ENCODE measurements at regions not wholly inside any gene's neighbourhood (a gene's known extent, or its start where the extent isn't known, plus 50 kb on each side); places are given as distances from the start of the nearest gene placed in this dataset.
A peak's percentile ranks its signal among the peaks of the same experiment; 100 is the strongest.

- Histone ChIP-seq H3K4me3 (ENCODE audit: low read length in 2 of 2) (no peak overlapping the region), H3K9ac (ENCODE audit: low read depth in 1 of 2, low read length in 2 of 2) (no peak overlapping the region), H3K27me3 (ENCODE audit: control insufficient read depth in 2 of 2, insufficient read depth in 2 of 2, low read length in 2 of 2) (no peaks in the 10 kb centered on the region), H3K27ac (ENCODE audit: low read depth in 2 of 2, low read length in 2 of 2) (no peak overlapping the region), H3K9me3 (ENCODE audit: control insufficient read depth in 2 of 2, low read length in 2 of 2) (no peaks in the 10 kb centered on the region), H3K4me1 (ENCODE audit: control insufficient read depth in 2 of 2, insufficient read depth in 2 of 2, low read length in 2 of 2) (no peaks in the 10 kb centered on the region), H3K36me3 (ENCODE audit: control insufficient read depth in 2 of 2, insufficient read depth in 2 of 2, low read length in 2 of 2) (no peaks in the 10 kb centered on the region)
Observed at GRCh38 chr1:101522486-101522885, 285.7 kb downstream of the S1PR1 start.

GRCh38 chr1:101526813-101527212 lies 290.0 kb downstream of the S1PR1 start:
- no peak overlapping the region for H3K9ac ChIP-seq (ENCODE audit: low read depth in 1 of 2, low read length in 2 of 2)
- no peaks in the 10 kb centered on the region for H3K27me3 ChIP-seq (ENCODE audit: control insufficient read depth in 2 of 2, insufficient read depth in 2 of 2, low read length in 2 of 2)
- no peak overlapping the region for H3K4me3 ChIP-seq (ENCODE audit: low read length in 2 of 2)
- H3K27ac ChIP-seq (ENCODE audit: low read depth in 2 of 2, low read length in 2 of 2): no peak overlapping the region
- H3K4me1 ChIP-seq (ENCODE audit: control insufficient read depth in 2 of 2, insufficient read depth in 2 of 2, low read length in 2 of 2): no peaks in the 10 kb centered on the region
- no peaks in the 10 kb centered on the region for H3K36me3 ChIP-seq (ENCODE audit: control insufficient read depth in 2 of 2, insufficient read depth in 2 of 2, low read length in 2 of 2)
- H3K9me3 ChIP-seq (ENCODE audit: control insufficient read depth in 2 of 2, low read length in 2 of 2): no peaks in the 10 kb centered on the region

- no peaks in the 10 kb centered on the region for H3K9me3 ChIP-seq (ENCODE audit: control insufficient read depth in 2 of 2, low read length in 2 of 2)
- no peaks in the 10 kb centered on the region for H3K27me3 ChIP-seq (ENCODE audit: control insufficient read depth in 2 of 2, insufficient read depth in 2 of 2, low read length in 2 of 2)
- no peak overlapping the region for H3K27ac ChIP-seq (ENCODE audit: low read depth in 2 of 2, low read length in 2 of 2)
- no peak overlapping the region for H3K9ac ChIP-seq (ENCODE audit: low read depth in 1 of 2, low read length in 2 of 2)
- no peaks in the 10 kb centered on the region for H3K36me3 ChIP-seq (ENCODE audit: control insufficient read depth in 2 of 2, insufficient read depth in 2 of 2, low read length in 2 of 2)
- no peak overlapping the region for H3K4me3 ChIP-seq (ENCODE audit: low read length in 2 of 2)
- no peaks in the 10 kb centered on the region for H3K4me1 ChIP-seq (ENCODE audit: control insufficient read depth in 2 of 2, insufficient read depth in 2 of 2, low read length in 2 of 2)
Observed at GRCh38 chr1:101532377-101532776, 295.6 kb downstream of the S1PR1 start.

- Histone ChIP-seq H3K9me3 (ENCODE audit: control insufficient read depth in 2 of 2, low read length in 2 of 2) (no peaks in the 10 kb centered on the region), H3K27ac (ENCODE audit: low read depth in 2 of 2, low read length in 2 of 2) (no peak overlapping the region), H3K27me3 (ENCODE audit: control insufficient read depth in 2 of 2, insufficient read depth in 2 of 2, low read length in 2 of 2) (no peaks in the 10 kb centered on the region), H3K4me1 (ENCODE audit: control insufficient read depth in 2 of 2, insufficient read depth in 2 of 2, low read length in 2 of 2) (no peaks in the 10 kb centered on the region), H3K36me3 (ENCODE audit: control insufficient read depth in 2 of 2, insufficient read depth in 2 of 2, low read length in 2 of 2) (no peaks in the 10 kb centered on the region), H3K9ac (ENCODE audit: low read depth in 1 of 2, low read length in 2 of 2) (no peak overlapping the region), H3K4me3 (ENCODE audit: low read length in 2 of 2) (no peak overlapping the region)
Observed at GRCh38 chr1:101540161-101540560, 303.3 kb downstream of the S1PR1 start.

DNA sequence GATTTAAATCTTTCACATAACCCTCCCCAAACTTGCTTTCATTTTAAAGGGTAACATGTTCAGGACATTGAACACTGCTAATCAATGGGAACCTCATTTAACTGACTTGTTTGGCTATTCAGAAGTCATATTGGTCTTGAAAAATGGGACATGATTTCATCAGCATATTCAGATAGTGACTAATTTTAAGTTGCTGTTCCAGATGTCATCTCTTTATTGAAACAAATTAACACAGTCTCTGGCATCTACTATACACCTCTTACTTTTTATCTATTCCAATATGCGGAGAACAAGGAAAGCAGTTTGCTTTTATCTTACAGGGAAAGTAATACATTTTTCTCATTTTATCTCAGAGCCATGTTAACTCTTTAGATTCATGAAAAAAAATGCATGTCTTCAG lies 310.1 kb downstream of the S1PR1 start:
- H3K27me3 ChIP-seq (ENCODE audit: control insufficient read depth in 2 of 2, insufficient read depth in 2 of 2, low read length in 2 of 2): no peaks in the 10 kb centered on the region
- no peaks in the 10 kb centered on the region for H3K9me3 ChIP-seq (ENCODE audit: control insufficient read depth in 2 of 2, low read length in 2 of 2)
- H3K4me1 ChIP-seq (ENCODE audit: control insufficient read depth in 2 of 2, insufficient read depth in 2 of 2, low read length in 2 of 2): no peaks in the 10 kb centered on the region
- no peak overlapping the region for H3K4me3 ChIP-seq (ENCODE audit: low read length in 2 of 2)
- H3K27ac ChIP-seq (ENCODE audit: low read depth in 2 of 2, low read length in 2 of 2): no peak overlapping the region
- no peaks in the 10 kb centered on the region for H3K36me3 ChIP-seq (ENCODE audit: control insufficient read depth in 2 of 2, insufficient read depth in 2 of 2, low read length in 2 of 2)
- no peak overlapping the region for H3K9ac ChIP-seq (ENCODE audit: low read depth in 1 of 2, low read length in 2 of 2)

DNA sequence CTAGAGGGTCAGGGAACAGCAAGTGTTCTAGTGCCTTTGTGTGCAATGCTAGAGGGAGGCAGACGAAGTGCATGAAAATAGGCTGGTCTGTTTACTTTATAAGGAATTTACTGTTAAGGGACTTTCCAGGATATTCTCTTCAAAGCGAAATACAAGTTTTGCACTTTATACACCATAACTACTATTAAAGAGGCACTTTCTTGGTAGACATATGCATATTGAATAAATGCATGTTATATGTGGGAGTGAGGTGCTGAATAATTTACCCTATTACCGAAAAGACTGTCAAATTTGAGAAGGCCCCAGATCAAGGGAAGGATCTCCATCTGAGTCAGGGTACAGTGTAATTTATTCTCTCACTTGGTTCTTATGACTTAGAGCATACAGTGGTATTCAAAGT lies 310.5 kb downstream of the S1PR1 start:
- Histone ChIP-seq H3K27me3 (ENCODE audit: control insufficient read depth in 2 of 2, insufficient read depth in 2 of 2, low read length in 2 of 2) (no peaks in the 10 kb centered on the region), H3K9ac (ENCODE audit: low read depth in 1 of 2, low read length in 2 of 2) (no peak overlapping the region), H3K27ac (ENCODE audit: low read depth in 2 of 2, low read length in 2 of 2) (no peak overlapping the region), H3K36me3 (ENCODE audit: control insufficient read depth in 2 of 2, insufficient read depth in 2 of 2, low read length in 2 of 2) (no peaks in the 10 kb centered on the region), H3K4me1 (ENCODE audit: control insufficient read depth in 2 of 2, insufficient read depth in 2 of 2, low read length in 2 of 2) (no peaks in the 10 kb centered on the region), H3K4me3 (ENCODE audit: low read length in 2 of 2) (no peak overlapping the region), H3K9me3 (ENCODE audit: control insufficient read depth in 2 of 2, low read length in 2 of 2) (no peaks in the 10 kb centered on the region)

GRCh38 chr1:101548376-101548775 lies 311.6 kb downstream of the S1PR1 start:
- Histone ChIP-seq H3K27ac (ENCODE audit: low read depth in 2 of 2, low read length in 2 of 2) (no peak overlapping the region), H3K4me1 (ENCODE audit: control insufficient read depth in 2 of 2, insufficient read depth in 2 of 2, low read length in 2 of 2) (no peaks in the 10 kb centered on the region), H3K9ac (ENCODE audit: low read depth in 1 of 2, low read length in 2 of 2) (no peak overlapping the region), H3K9me3 (ENCODE audit: control insufficient read depth in 2 of 2, low read length in 2 of 2) (no peaks in the 10 kb centered on the region), H3K4me3 (ENCODE audit: low read length in 2 of 2) (no peak overlapping the region), H3K27me3 (ENCODE audit: control insufficient read depth in 2 of 2, insufficient read depth in 2 of 2, low read length in 2 of 2) (no peaks in the 10 kb centered on the region), H3K36me3 (ENCODE audit: control insufficient read depth in 2 of 2, insufficient read depth in 2 of 2, low read length in 2 of 2) (no peaks in the 10 kb centered on the region)

DNA sequence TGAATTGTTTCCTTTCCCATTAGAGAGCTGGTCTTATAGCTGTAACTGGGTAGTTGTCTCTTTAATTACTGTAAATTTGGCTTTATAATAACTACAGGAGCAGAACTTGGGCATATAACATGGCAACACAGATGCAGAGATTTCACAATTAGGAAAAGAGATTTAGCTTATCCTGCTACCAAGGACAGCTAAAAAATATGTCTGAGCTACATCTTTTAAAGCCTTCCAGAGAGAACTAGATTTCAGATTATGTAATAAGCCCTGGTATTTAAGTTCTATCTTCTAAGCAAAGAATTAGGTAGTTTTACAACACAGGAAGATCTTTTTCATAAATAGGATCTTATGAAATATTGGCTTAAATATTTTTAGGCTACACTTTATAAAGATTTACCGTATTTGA lies 313.8 kb downstream of the S1PR1 start:
- no peaks in the 10 kb centered on the region for H3K27me3 ChIP-seq (ENCODE audit: control insufficient read depth in 2 of 2, insufficient read depth in 2 of 2, low read length in 2 of 2)
- H3K4me3 ChIP-seq (ENCODE audit: low read length in 2 of 2): no peak overlapping the region
- H3K36me3 ChIP-seq (ENCODE audit: control insufficient read depth in 2 of 2, insufficient read depth in 2 of 2, low read length in 2 of 2): no peaks in the 10 kb centered on the region
- H3K4me1 ChIP-seq (ENCODE audit: control insufficient read depth in 2 of 2, insufficient read depth in 2 of 2, low read length in 2 of 2): no peaks in the 10 kb centered on the region
- H3K9ac ChIP-seq (ENCODE audit: low read depth in 1 of 2, low read length in 2 of 2): no peak overlapping the region
- H3K27ac ChIP-seq (ENCODE audit: low read depth in 2 of 2, low read length in 2 of 2): no peak overlapping the region
- no peaks in the 10 kb centered on the region for H3K9me3 ChIP-seq (ENCODE audit: control insufficient read depth in 2 of 2, low read length in 2 of 2)

DNA sequence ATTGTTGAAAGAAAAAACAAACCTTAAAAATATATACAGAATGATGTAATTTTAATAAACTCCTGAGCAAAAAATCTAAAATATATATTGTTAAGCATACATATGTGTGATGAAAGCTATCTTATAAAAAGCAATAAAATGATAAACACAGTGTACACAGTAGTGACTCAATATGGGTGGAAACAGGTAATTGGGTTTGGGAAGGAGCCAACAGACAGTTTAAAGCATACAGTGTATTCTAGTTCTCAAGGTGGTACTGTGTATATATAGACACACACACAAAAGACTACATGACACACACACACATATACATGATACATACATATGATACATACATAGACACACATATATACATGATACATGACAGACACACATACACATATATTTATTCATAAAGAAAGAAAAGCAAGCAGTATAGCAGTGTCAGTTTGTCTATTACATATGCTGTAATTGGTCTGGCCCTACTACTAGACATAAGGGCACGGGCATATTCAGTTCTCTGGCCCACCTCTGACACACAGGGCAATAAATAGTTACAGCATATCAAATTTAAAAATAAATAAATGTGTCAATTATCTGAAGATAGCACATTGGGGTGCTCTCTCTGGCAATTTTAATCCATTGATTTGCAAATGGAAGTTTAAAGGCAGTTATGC lies 330.2 kb downstream of the S1PR1 start:
- H3K9me3 ChIP-seq (ENCODE audit: control insufficient read depth in 2 of 2, low read length in 2 of 2): no peaks in the 10 kb centered on the region
- H3K4me3 ChIP-seq (ENCODE audit: low read length in 2 of 2): no peak overlapping the region
- peak overlapping the region; percentile 13 to 46 for H3K27ac ChIP-seq (ENCODE audit: low read depth in 2 of 2, low read length in 2 of 2)
- H3K27me3 ChIP-seq (ENCODE audit: control insufficient read depth in 2 of 2, insufficient read depth in 2 of 2, low read length in 2 of 2): no peaks in the 10 kb centered on the region
- H3K4me1 ChIP-seq (ENCODE audit: control insufficient read depth in 2 of 2, insufficient read depth in 2 of 2, low read length in 2 of 2): peaks cover 0 to 7% of the 10 kb centered on the region in 2 donors
- H3K9ac ChIP-seq (ENCODE audit: low read depth in 1 of 2, low read length in 2 of 2): no peak overlapping the region
- no peaks in the 10 kb centered on the region for H3K36me3 ChIP-seq (ENCODE audit: control insufficient read depth in 2 of 2, insufficient read depth in 2 of 2, low read length in 2 of 2)

GRCh38 chr1:101567582-101568189 lies 330.9 kb downstream of the S1PR1 start:
- Histone ChIP-seq H3K27me3 (ENCODE audit: control insufficient read depth in 2 of 2, insufficient read depth in 2 of 2, low read length in 2 of 2) (no peaks in the 10 kb centered on the region), H3K9me3 (ENCODE audit: control insufficient read depth in 2 of 2, low read length in 2 of 2) (no peaks in the 10 kb centered on the region), H3K9ac (ENCODE audit: low read depth in 1 of 2, low read length in 2 of 2) (no peak overlapping the region), H3K4me3 (ENCODE audit: low read length in 2 of 2) (no peak overlapping the region), H3K36me3 (ENCODE audit: control insufficient read depth in 2 of 2, insufficient read depth in 2 of 2, low read length in 2 of 2) (no peaks in the 10 kb centered on the region), H3K4me1 (ENCODE audit: control insufficient read depth in 2 of 2, insufficient read depth in 2 of 2, low read length in 2 of 2) (peaks cover 0 to 7% of the 10 kb centered on the region in 2 donors), H3K27ac (ENCODE audit: low read depth in 2 of 2, low read length in 2 of 2) (no peak overlapping the region)
